ENCODE measurements at regions not wholly inside any gene's neighbourhood (a gene's known extent, or its start where the extent isn't known, plus 50 kb on each side); places are given as distances from the start of the nearest gene placed in this dataset.
"Not testable (repeated sequence)": the region's sequence is repeated elsewhere in the genome, so short reads cannot be mapped to it uniquely, and the experiment has no call there.

DNA sequence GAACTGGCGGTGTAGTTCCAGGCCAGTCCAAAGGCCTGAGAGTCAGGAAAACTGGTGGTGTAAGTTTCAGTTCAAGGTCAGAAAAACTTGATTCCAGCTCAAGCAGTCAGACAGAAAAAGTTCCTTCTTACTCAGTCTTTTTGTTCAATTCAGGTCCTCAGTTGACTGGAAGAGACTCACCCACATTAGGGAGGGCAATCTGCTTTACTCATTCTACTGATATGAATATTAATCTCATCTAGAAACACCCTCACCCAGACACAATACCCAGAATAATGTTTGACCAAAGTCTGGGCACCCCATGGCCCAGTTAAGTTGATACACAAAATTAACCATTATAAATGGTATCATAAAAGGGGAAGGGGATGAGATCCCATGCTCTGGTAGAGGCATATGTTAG lies 50.1 kb upstream of the LTA4H start:
- DNase-seq (ENCODE audit: low spot score) (no peak), ATAC-seq (no peak)
- intact Hi-C loops (cut with DNase I), result no loop called here

DNA sequence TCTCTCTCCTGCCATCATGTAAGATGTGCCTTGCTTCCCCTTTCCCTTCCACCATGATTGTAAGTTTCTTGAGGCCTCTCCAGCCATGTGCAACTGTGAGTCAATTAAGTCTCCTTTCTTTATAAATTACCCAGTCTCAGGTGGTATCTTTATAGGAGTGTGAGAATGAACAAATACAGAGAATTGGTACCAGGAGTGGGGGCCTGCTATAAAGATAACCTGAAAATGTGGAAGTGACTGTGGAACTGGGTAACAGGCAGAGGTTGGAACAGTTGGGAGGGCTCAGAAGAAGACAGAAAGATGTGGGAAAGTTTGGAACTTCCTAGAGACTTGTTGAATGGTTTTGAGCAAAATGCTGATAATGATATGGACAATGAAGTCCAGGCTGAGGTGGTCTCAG lies 50.8 kb upstream of the LTA4H start:
- DNase-seq (ENCODE audit: low spot score); intact Hi-C loops (cut with DNase I); ATAC-seq: not testable (repeated sequence)

- DNase-seq (ENCODE audit: low spot score), result no peak
- intact Hi-C loops (cut with DNase I), result no loop called here
- no peak for ATAC-seq
These were observed 56.4 kb upstream of the LTA4H start for GRCh38 chr12:96091833-96092232.

- intact Hi-C loops (cut with DNase I), result no loop called here
These were observed 58.3 kb upstream of the LTA4H start for GRCh38 chr12:96093543-96094196.

DNA sequence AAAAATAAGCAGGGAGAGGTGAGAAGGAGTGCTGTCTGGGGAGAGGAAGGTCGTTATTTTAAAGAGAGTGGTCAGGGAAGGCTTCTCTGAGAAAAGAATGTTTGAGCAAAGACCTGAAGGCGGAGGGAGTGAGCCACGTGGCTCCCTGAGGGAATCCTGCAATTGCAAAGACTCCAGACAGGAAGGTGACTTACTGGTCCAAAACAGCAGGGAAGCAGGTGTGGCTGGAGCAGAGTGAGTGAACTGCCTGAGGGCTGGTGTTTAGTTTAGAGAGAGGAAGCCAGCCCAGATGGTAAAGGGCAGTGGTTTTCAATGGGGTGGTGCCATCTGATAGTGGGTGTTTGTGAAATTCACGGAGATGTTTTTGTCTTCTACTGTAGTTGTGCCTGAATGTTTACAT lies 58.8 kb upstream of the LTA4H start:
- intact Hi-C loops (cut with DNase I), result no loop called here
- no peak for ATAC-seq
- DNase-seq (ENCODE audit: low spot score), result no peak

More at GRCh38 chr12:96093543-96094196, 58.3 kb upstream of the LTA4H start:
- no peak for ATAC-seq
- no peak for DNase-seq (ENCODE audit: low spot score)

DNA sequence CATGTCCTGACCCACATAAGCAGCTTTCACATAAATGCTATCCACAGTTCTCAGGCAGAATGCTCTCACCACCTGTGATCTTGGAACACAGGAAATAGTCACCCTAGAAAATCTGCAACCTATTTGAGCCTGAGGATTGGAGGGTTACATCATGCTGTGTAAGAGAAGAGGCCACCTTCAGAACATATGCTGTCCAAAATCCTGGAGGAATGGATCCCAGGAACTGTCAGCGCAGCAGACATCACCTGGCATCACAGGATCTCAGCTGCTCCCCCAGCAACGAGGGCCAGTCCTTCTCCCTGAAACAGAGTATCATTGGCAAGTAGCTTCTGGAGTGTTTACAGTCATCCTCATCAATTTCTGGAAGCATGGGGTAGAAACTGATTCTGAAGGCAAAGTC lies 63.2 kb upstream of the LTA4H start:
- no peak for ATAC-seq
- intact Hi-C loops (cut with DNase I), result no loop called here
- DNase-seq (ENCODE audit: low spot score), result no peak

GRCh38 chr12:96099421-96099820 lies 64.0 kb upstream of the LTA4H start:
- no peak for DNase-seq (ENCODE audit: low spot score)
- intact Hi-C loops (cut with DNase I), result no loop called here
- ATAC-seq, result no peak

- DNase-seq (ENCODE audit: low spot score), result no peak
- no peak for ATAC-seq
- intact Hi-C loops (cut with DNase I), result no loop called here
These were observed 64.6 kb upstream of the LTA4H start for GRCh38 chr12:96099986-96100385.

DNA sequence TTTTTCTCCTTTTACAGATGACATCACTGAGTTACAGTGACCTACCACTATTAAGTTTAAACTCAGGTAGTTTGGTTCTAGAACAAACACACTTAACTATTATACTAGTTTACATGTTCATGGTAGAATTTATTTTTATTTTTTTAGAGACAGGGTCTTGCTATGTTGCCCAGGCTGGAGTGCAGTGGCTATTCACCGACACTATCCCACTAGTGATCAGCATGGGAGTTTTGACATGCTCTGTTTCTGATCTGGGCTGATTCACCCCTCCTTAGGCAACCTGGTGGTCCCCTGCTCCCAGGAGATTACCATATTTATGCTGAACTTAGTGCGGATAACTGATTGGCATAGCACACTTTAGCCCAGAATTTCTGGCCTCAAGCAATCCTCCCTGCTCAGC lies 66.4 kb upstream of the LTA4H start:
- intact Hi-C loops (cut with DNase I), result no loop called here
- no peak for DNase-seq (ENCODE audit: low spot score)
- ATAC-seq, result no peak

- intact Hi-C loops (cut with DNase I), result no loop called here
- no peak for DNase-seq (ENCODE audit: low spot score)
These were observed 67.8 kb upstream of the LTA4H start for GRCh38 chr12:96103067-96103644.

GRCh38 chr12:96104566-96104965 lies 69.2 kb upstream of the LTA4H start:
- ATAC-seq (no peak), DNase-seq (ENCODE audit: low spot score) (no peak)
- intact Hi-C loops (cut with DNase I), result no loop called here

More at GRCh38 chr12:96103067-96103644, 67.8 kb upstream of the LTA4H start:
- ATAC-seq, result peak; percentile 22

DNA sequence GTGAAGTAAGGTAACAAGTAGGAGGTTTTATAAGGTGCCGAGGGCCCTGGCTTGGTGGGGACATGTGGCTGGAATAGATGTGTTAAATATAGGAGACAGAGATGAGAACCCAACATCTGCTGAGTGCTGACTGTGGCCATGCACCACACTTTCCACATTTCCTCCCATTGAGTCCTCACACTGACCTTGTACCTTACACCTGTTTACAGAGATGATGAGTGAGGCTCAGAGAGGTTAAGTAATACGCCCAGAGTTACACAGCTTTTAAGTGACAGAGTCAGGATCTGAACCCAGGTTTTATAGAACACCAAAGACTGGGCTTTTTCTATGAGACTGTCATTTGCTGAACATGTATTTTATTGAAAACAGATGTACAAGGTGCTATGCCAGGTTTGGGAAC lies 70.8 kb upstream of the LTA4H start:
- intact Hi-C loops (cut with DNase I), result loop anchor here (5.0 kb wide), 1 partner anchor 1316 kb away; no protein-coding TSS in a partner anchor
- DNase-seq (ENCODE audit: low spot score) (no peak), ATAC-seq (no peak)

- DNase-seq (ENCODE audit: low spot score) (no peak), ATAC-seq (no peak)
- intact Hi-C loops (cut with DNase I), result loop anchor here (5.0 kb wide), 1 partner anchor 1315 kb away; no protein-coding TSS in a partner anchor
These were observed 71.8 kb upstream of the LTA4H start for GRCh38 chr12:96107236-96107635.

DNA sequence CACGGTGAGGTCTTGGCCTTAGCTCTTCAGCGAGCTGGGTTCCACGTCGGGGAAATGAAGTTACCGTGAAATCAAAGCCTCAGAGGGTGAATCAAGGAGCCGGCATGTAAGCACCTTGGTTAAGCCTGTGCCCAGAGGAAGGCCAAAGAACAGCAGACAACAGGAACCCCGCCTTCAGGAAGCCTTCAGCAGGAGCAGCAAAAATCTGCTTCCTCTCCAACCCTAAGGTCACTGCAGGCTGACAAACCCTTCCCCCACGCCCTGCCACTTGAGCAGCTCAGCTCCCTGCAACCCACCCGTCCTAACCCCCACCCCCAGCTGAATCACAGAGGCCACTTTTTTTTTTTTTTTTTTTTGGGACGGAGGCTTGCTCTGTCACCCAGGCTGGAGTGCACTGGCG lies 72.9 kb upstream of the LTA4H start:
- ATAC-seq (peak; percentile 55), DNase-seq (ENCODE audit: low spot score) (no peak)
- intact Hi-C loops (cut with DNase I), result loop anchor here (5.0 kb wide), 1 partner anchor 1314 kb away; no protein-coding TSS in a partner anchor

- DNase-seq (ENCODE audit: low spot score); ATAC-seq: not testable (repeated sequence)
- intact Hi-C loops (cut with DNase I), result loop anchor here (5.0 kb wide), 1 partner anchor 1313 kb away; no protein-coding TSS in a partner anchor
These were observed 73.6 kb upstream of the LTA4H start for GRCh38 chr12:96108941-96109340.

DNA sequence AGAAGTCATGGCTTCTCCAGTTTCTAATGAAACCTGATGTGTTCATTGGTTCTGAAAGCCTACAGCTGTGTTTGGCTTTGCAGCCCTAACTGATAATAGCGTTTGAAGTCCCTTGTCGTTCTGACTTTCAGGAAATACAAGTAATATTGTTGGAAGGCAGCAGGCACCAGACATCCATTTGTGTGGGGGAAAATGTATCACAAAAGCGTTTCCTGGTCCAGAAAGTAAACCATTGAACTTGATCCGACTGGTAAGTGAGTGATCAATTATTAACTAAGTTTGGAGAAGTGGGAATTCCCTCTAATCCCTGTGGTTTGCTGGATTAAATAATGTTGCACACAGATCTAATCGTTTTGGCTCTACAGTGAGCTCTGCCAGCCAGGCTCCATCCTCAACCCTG lies 77.3 kb upstream of the LTA4H start:
- intact Hi-C loops (cut with DNase I), result no loop called here
- ATAC-seq (no peak), DNase-seq (ENCODE audit: low spot score) (no peak)

- ATAC-seq (no peak), DNase-seq (ENCODE audit: low spot score) (no peak)
- intact Hi-C loops (cut with DNase I), result no loop called here
These were observed 76.7 kb upstream of the ELK3 start for GRCh38 chr12:96117460-96117859.

DNA sequence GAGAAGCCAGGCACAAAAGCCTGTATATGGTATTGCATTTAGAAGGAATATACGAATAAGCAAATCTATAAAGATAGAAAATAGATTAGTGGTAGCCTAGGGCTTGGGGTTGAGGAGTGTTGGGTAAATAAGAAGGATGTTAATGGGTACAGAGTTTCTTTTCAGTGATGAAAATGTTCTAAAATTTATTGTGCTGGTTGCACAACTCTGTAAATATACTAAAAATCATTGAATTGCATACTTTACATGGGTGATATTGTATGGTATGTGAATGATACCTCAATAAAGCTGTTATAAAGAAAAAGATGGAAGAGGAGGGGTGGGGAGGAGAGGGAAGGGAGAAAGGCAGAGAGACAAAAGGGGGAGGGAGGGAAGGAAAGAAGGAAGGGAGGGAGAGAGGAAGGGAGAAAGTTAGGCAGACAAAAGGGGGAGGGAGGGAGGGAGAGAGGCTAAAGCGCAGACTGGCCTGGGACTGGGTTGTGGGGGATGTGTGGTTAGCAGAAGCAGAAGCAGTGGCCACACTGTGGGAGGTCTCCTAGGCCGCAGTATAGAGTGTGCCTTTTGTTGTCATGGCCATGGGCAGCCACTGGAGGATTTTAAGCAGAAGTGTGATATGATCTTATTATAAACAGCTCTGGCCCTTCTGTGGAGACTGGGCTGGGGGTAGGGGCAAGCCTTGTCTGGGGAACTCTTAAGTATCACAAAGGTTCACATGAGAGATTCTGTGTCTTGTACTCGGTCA lies 73.6 kb upstream of the ELK3 start:
- intact Hi-C loops (cut with DNase I), result no loop called here
- DNase-seq (ENCODE audit: low spot score) (no peak), ATAC-seq (peak; percentile 80)

- no peak for ATAC-seq
- intact Hi-C loops (cut with DNase I), result no loop called here
These were observed 72.9 kb upstream of the ELK3 start for GRCh38 chr12:96121271-96121711.

DNA sequence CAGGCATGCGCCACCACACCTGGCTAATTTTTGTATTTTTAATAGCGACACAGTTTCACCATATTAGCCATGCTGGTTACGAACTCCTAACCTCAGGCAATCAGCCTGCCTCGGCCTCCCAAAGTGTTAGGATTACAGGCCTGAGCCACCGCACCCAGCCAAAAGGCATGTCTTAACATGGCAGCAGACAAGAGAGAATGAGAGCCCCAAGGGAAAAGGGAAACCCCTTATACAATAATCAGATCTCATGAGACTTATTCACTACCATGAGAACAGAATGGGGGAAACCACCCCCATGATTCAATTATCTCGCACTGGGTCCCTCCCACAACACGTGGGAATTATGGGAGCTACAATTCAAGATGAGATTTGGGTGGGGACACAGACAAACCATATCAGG lies 65.9 kb upstream of the ELK3 start:
- intact Hi-C loops (cut with DNase I); DNase-seq (ENCODE audit: low spot score); ATAC-seq: not testable (repeated sequence)

More at GRCh38 chr12:96121271-96121711, 72.9 kb upstream of the ELK3 start:
- no peak for DNase-seq (ENCODE audit: low spot score)
